GM19025 (cell line): ENCODE measurements at regions not wholly inside any gene's neighbourhood (a gene's known extent, or its start where the extent isn't known, plus 50 kb on each side); places are given as distances from the start of the nearest gene placed in this dataset.
"Not testable (repeated sequence)": the region's sequence is repeated elsewhere in the genome, so short reads cannot be mapped to it uniquely, and the experiment has no call there.

ENCODE experiments used
- ATAC-seq: cut with Tn5 transposase; IDR thresholded peaks from one replicate; pipeline ENCODE4 v1.9.1; 2021; ENCODE audit warnings: mild to moderate bottlenecking, low read depth, moderate library complexity; ENCODE audit not compliant: unreplicated experiment

DNA sequence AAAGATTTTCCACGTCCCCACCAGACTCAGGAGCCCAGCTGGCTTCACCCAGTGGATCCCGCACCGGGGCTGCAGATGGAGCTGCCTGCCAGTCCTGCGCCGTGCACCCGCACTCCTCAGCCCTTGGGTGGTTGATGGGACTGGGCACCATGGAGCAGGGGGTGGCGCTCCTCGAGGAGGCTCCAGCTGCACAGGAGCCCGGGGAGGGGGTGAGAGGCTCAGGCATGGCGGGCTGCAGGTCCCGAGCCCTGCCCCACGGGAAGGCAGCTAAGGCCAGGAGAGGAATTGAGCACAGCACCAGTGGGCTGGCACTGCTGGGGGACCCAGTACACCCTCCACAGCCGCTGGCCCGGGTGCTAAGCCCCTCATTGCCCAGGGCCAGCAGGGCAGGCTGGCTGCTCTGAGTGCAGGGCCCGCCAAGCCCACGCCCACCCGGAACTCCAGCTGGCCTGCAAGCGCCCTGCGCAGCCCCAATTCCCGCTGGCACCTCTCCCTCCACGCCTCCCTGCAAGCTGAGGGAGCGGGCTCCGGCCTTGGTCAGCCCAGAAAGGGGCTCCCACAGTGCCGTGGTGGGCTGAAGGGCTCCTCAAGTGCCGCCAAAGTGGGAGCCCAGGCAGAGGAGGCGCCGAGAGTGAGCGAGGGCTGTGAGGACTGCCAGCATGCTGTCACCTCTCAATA, 1800.9 kb downstream of the OLFM4 start:
- not testable (repeated sequence) for ATAC-seq

DNA sequence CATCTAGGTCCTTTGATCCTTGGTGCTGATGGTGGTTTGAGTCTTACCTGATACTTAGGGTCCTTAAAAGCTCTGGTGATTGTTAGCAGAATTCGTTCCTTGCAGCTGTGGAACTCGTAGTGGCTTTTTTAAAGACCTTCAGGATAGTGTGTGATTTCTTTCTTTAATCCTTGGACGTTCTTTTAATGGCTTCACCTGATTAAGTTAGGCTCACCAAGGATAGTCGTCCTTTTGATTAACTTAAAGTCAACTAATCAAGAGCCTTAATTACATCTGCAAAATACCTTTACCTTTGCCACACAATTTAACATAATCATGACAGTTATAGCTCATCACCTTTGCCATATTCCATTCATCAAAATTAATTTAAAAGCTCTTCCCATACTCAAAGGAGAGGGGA, 1807.7 kb downstream of the OLFM4 start:
- ATAC-seq = no peak

DNA sequence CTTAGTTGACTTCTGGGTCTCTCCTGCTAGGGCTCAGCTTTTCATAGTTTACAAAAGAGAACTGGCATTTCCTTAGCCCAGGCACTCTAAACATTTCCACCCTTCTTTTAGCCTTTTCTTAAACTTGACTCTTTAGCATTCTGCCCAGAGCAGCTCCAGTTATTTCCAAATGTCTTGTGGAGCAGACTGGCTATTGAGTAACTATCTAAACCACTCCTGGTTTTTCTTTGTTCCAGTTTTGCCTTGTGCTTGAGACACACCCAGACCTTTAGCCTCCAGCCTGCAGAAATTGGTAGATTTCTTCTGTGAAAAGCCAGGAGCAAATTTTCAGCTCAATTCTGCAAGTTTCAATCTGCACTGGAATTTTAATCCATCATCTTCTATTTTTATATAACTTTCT, 1813.1 kb downstream of the OLFM4 start:
- ATAC-seq = no peak

DNA sequence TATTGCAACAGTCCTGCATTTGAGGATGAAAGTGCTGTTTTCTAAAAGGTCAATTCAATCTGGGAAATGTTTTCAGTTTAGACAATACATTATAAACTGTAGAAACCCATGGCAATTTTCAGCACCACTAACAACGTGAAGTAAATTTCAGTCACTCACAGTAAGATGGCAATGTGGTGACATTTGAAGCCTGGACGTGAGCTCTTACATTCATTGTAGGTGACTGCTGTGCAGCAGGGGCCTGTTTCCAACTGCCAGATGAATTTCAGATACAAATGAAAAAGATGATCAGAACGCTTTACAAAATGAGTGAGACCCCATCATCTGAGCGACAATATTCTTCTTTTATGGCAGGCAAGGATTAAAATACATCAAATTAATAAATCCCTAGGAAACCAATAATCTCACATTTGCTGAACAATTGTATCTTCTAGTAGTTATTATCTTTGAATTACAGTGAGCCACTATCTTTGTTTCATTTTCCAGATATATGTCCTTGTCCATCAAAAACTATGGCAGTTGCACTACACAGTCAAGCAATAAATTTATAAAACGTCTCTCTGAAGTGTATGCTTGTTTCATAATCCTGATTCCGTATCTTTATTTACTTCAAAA, 1816.8 kb downstream of the OLFM4 start:
- ATAC-seq = no peak

DNA sequence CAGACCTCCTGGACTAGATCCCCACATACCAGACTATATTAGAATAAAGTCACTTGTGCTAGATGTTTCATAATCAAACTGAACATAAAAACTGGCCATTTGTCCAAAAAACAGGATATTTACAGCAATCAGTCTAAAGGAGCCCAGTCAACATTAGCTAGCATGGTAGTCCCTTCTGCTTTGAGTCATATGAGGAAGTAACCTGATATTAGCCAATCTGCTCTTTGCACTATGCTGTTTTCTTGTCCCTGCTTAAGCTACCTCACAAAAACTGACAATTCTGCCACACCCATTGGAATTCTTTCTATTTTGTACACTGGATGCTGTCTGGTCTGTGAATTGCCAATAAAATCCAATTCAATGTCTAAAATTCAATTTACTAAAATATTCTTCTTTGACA, 1824.2 kb downstream of the OLFM4 start:
- ATAC-seq = no peak

DNA sequence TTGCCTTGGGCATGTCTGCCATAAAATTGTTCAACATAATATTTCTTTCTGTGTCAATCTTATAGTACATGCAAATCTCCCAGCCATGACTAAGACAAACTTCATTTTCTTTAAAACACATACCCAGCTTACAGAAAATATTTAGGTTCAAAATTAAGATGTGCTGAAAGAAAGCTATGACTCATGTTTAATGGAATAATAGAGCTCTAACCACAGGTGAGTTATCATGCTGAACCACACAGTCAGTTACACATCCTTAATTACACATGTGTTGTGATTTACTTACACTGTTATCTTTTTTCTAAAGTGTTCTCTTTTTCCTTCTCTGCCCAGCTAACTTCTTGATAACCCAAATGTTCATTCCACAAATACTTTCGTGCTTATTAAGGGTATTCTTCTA, 1831.2 kb downstream of the OLFM4 start:
- no peak for ATAC-seq

DNA sequence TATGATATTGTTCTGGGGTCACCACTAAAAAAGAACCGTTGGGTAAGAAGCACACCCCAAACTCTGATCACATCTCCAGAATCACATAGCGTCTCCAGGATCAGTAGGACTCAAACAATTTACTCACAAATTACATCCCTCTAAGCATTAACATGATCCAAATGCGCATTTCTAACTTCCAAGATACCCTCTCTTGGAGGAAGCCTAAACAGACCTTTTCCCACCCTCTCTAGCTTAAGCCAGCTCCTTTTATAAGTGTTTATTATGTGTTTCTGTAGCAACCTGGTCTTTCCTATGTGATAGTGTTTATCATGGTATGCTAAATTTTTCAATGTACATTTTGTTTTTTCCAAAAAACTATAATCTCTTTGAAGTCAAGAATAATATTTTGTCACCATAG, 1846.5 kb downstream of the OLFM4 start:
- ATAC-seq = no peak

DNA sequence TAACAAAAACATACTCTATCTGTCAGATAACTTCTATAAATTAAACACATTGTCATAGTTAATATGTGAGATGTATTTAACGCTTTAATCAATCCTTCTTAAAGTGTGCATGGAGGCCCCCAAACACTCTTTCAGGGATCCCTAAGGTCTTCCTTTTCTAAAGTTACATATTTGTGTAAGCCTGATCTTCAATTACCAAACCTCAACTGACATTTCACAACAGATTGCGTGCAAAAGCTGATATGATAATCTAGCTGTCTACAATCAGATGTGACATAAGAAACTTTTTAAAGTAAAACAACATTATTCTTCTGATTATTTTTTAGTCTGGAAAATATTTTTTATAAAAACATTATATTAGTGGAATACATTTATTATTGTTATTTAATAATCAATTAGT, 1850.4 kb downstream of the OLFM4 start:
- ATAC-seq = no peak

DNA sequence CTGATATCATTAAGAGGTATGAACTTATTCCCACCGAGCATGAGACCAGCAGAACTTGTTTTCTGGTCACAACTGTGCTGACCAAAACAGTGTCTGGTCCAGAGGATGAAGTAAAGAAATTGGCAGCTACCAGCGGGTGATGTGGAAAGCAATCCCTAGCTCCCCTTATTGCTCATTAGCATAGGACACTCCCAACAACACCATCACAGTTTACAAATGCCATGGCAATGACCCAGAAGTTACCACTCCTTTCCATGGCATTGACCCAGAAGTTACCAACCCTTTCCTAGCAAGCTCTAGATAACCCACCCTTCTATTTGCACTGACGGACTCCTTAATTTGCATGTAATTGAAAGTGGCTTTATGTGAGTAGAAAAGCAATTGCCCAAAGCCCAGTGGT, 1856.1 kb downstream of the OLFM4 start:
- ATAC-seq = no peak

DNA sequence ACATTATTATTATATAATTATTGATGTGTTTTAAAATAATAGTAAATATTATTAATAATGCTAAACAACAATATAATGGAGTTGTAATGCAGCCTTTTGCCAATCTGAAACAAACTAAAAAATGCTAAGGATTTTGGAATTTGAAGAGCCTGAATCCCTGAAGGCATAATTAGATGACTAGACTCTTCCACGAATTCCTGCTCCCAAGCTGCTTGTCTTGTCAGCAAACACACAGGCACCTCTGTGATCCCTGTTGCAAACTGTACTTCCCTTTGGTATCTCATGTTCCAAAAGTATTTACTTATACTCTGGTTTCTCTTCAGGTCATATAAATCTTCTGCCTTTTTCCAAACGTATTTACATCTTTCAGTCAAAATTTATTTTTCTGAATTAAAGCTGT, 1862.4 kb downstream of the OLFM4 start:
- no peak for ATAC-seq

DNA sequence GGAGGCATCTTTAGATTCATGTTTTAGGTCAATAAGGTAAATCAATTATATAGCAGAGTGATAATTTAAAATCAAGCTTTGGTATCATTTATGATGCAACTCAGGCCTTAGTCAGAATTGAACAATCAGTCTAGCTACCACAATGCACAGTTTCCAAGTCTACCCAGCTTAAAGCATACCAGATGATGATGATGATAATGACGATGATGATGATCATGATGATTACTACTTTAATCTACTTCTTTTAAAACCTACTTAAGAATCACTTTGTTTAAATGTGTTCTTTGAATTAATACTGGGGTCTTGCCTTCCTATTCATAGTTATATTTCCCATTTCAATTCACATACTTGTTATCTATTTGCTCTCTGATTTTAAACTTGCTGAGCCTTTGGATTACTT, 1872.7 kb downstream of the OLFM4 start:
- no peak for ATAC-seq

DNA sequence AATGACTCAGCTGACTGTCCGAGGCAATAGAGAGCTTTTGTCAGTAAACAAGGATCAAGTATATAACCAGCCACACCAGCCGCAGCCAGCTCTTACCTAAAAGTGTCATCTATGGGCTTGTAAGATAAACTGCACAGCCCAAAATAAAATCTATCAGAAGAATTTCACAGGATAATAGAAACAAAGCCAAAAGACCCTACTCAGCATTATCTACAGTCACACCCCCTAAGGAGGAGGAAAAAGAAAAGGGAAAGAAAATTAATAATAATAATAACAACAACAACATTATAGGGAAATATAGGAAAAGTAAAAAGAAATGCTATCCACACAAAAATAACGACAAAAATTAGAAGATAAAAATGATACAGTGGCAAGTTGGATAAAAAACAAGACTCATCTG, 1883.8 kb downstream of the OLFM4 start:
- no peak for ATAC-seq

DNA sequence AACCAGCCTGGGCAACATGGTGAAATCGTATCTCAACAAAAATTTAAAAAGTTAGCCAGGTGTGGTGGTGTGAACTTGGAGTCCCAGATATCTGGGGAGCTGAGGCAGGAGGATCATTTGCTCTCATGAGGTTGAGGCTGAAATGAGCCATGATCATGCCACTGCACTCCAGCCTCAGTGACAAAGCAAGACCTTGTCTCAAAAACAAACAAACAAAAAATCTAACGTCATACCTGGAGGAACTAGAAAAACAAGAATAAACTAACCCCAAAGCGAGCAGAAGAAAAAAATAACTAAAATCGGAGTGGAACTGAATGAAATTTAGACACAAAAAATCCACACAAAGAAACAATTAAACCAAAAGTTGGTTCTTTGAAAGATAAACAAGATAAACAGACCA, 1885.1 kb downstream of the OLFM4 start:
- ATAC-seq = no peak

DNA sequence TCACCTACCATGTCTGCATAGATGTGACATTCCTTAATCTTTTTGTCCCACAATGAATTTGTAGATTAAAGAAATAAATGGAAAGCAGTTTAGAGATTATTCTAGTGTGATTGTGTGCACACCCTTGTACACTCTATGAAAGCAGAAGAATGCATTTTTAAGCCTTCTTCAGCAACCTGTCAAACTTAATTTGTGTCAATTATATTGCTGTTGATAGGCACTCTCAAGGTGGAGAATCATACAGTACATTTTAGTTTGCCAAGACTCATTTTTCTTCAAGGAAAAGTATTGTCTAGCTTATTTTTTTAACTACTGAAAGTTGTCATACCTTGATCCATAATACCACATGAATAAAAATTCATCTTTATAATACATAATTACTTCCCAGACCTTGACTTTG, 1898.9 kb downstream of the OLFM4 start:
- ATAC-seq = no peak

DNA sequence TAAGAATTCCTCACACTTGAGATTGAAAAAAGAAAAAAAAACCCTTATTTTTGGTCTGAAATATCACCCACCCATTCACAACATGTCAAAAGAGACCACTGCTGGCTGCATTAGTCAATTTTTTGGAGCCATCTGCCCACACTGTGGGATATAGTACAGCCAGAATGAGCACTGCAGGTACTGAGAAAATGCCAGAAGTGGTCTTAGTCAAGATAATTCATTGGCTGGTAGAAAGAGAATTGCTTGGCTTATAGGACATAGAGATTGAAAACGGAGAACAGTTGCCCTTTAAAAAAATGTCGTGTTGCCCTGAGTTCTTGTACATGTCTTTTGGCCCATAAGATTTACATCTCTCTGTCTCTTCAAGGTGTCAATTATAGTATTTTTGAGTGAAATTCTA, 1899.5 kb downstream of the OLFM4 start:
- no peak for ATAC-seq

DNA sequence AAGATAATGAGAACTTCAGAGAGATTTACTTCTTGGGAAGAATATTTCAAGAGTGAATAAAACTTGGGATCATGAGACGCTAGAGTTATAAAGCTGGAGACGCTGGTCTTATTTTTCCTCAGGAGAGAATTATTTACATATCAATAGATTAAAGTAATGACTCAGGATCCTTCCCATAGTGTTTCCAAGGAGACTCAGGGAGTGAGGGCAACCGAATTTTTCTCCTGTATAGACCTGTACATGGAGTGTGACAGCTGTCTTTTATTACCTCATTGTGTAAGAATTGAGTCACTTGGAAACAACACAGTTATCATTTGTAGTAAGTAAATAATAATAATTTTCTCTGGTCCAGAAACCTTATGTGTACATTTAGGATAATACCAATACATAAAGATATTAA, 1905.5 kb downstream of the OLFM4 start:
- ATAC-seq = no peak

DNA sequence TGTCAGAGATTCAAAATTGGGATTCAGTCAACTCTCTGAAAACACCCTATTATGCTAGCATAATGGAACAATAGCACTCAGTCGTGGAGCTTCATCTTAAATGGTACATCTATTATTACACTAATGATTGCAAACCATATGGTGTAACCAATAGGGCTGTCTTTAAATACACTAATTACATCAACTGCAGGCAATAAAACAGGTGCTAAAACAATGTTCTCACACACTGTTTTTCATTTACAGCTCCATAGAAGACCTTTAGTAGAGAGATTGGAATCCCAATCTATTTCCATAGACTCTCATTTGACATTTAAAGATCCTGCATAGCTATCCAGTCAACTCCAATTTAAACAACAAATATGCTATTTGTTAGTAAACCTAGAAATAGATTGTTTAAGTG, 1917.4 kb downstream of the OLFM4 start:
- ATAC-seq = no peak

DNA sequence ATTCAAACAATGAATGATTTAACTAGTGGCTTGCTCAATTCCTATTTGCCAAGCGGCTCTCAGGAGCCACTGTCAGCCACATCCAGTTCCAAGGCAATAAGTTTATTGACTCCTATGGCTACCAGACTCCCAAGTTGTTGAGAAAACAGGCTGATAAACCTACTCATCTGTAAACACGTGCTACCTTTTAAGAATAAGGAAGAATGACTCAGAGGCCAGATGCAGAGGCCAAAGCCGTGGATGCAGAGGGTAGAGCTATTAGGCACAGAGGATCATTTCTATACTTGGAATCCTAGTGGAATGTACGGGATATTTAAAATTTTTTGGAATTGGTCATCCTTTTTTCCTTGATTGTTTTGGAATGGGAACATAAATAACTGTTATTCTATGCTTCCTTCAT, 1921.1 kb downstream of the OLFM4 start:
- ATAC-seq = no peak

DNA sequence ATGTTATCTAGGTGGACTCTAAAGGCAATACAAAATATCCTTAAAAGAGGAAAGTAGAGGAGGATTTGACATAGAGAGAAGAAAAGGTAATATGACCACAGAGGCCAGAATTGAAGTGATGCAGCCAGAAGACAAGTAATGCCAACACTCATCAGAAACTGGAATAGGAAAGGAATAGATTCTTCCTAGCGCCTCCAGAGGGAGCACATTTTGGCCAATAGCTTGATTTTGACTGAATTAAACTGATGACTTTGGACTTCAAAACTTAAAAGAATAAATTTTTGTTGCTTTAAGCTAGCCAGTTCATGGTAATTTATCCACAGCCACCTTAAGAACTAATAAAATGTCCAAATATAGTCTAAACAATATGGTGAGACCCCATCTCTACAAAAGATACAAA, 1921.9 kb downstream of the OLFM4 start:
- ATAC-seq = no peak

DNA sequence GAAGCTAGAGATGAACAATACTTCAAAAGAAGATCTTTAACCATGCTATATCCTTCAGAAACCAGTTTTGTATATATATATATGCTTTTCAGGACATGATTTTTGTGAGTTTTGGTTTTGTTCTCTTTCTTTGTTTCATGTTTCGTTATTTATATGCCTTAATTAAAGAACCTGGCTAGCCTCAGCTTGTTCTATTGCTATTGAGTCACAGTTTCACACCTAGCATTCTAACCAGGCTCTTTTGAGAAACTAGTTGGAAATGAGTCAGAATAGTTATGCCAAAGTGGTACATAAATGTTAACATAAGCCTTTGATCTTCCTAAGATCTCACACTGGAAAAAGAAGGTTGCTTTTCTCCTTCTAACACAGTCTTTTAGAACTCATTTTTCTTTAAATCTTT, 1925.2 kb downstream of the OLFM4 start:
- ATAC-seq = no peak

DNA sequence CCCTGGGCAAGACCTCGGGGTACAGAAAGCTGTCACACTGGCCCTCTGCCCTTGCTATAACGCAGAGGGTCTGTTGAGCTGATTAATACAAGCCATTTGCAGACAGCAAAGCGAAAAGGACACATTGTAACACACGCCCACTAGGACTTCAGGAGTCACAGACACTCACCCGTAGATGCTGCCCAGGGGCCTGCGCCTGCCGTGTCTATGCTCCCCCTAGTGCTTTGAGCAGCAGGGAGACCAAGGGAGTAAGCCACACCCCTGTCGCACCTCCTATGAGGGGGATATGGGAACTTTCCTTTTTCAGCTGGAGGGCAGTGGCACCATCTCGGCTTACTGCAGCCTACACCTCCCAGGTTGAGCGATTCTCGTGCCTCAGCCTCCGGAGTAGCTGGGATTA, 1930.2 kb downstream of the OLFM4 start:
- no peak for ATAC-seq

DNA sequence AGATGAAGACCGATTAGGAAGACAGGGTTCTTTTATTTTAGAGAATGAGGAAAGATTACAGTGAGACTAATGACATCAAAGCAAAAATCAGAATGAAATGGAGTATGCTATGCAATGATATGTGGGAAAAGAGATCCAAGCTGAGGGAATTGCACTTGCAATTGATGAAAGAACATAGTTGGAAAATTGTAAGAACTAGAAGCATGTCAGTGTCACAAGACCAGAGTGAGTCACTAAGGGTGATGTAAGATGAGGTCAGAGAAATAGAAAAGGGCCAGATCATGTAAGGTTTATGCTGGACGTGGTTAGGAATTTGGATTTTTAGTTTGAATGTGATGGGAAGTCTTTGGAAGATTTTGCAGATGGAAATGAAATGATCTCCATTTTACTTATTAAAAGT, 1937.3 kb downstream of the OLFM4 start:
- ATAC-seq = no peak

DNA sequence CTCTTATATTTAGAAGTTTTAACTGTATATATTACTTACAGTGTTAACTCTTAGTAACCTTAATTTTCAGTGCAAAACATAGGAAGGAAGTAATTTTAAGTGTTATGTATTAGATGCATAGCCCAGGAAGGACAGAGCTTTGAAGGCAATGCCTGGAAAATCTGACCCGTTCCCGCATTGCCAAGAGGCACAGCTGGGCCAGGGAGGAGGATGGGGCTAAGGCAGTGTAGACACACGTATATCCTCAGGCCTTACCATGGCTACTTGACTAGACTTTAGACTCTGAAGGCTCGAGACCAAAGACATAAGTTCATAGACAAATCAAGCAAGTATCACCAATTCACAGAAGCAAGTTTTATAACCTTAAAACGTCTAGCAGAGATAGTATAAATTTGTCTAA, 1944.2 kb downstream of the OLFM4 start:
- no peak for ATAC-seq
